HEK293 (cell line): ENCODE measurements at regions not wholly inside any gene's neighbourhood (a gene's known extent, or its start where the extent isn't known, plus 50 kb on each side); places are given as distances from the start of the nearest gene placed in this dataset.

Experiments used
- CTCF ChIA-PET: fragments of 350-600 bp; formaldehyde crosslinking; extraction: SDS; loops from one replicate; lab custom pipeline; 2021; ENCODE audit warnings: antibody characterized with exemption; lab: Yijun Ruan, JAX
- POLR2A ChIA-PET: fragments of 300-600 bp; formaldehyde crosslinking; extraction: SDS; loops from one replicate; lab custom pipeline; 2020; ENCODE audit warnings: antibody characterized with exemption, inconsistent platforms; lab: Yijun Ruan, JAX
- H3K27ac ChIP-seq: fragments of 200-500 bp; sonication (Bioruptor generic); 2 replicates; pipeline ENCODE4 v1.5.1; 2014; ENCODE audit warnings: low read depth, low read length, control low read depth, inconsistent platforms; ENCODE audit errors: extremely low read depth
- H3K36me3 ChIP-seq, 2 experiments: fragments of 200-500 bp in 1 of 2; sonication (Bioruptor generic) in 1 of 2; 1 replicate in 1 of 2; 2 replicates in 1 of 2; pipeline ENCODE4 v1.5.1; 2014 to 2017; ENCODE audit warnings: inconsistent platforms in 2 of 2, low read length in 2 of 2; ENCODE audit not compliant: control insufficient read depth in 2 of 2, insufficient read depth in 1 of 2
- H3K4me1 ChIP-seq: fragments of 200-500 bp; sonication (Bioruptor generic); 2 replicates; pipeline ENCODE4 v1.5.1; 2014; ENCODE audit warnings: mild to moderate bottlenecking, low read length, inconsistent platforms; ENCODE audit not compliant: control insufficient read depth, insufficient read depth
- H3K4me3 ChIP-seq: 2 replicates; pipeline ENCODE4 v1.5.1; 2011; ENCODE audit warnings: low read depth, mild to moderate bottlenecking, control low read depth, low read length, moderate library complexity
- H3K9me3 ChIP-seq: fragments of 200-500 bp; sonication (Bioruptor generic); 2 replicates; pipeline ENCODE4 v1.5.1; 2014; ENCODE audit warnings: low read depth, low read length, inconsistent platforms; ENCODE audit not compliant: control insufficient read depth, insufficient read depth
- MEIS1 ChIP-seq: sonication (generic); formaldehyde crosslinking; IDR thresholded peaks from 2 replicates; pipeline ENCODE4 v1.8.1; 2022; ENCODE audit warnings: missing genetic modification reagents, mild to moderate bottlenecking, borderline replicate concordance
- PRDM1 ChIP-seq: fragments of 450-650 bp; formaldehyde crosslinking; IDR thresholded peaks from 2 replicates; pipeline ENCODE4; 2016; ENCODE audit warnings: missing biosample characterization, missing genetic modification characterization
- ZBTB20 ChIP-seq: fragments of 450-650 bp; formaldehyde crosslinking; IDR thresholded peaks from 2 replicates; pipeline ENCODE4 v1.5.1; 2016; ENCODE audit warnings: missing biosample characterization, missing genetic modification characterization
- ZEB2 ChIP-seq: fragments of 450-650 bp; formaldehyde crosslinking; IDR thresholded peaks from 2 replicates; pipeline ENCODE4 v1.5.1; 2016; ENCODE audit warnings: missing biosample characterization, missing genetic modification characterization
- ZNF239 ChIP-seq: fragments of 450-650 bp; formaldehyde crosslinking; IDR thresholded peaks from 2 replicates; pipeline ENCODE4 v1.5.1; 2016; ENCODE audit warnings: missing biosample characterization, missing genetic modification characterization
- ZNF350 ChIP-seq: fragments of 450-650 bp; formaldehyde crosslinking; IDR thresholded peaks from 2 replicates; pipeline ENCODE4 v1.5.0; 2017; ENCODE audit warnings: missing biosample characterization, mild to moderate bottlenecking, missing genetic modification characterization
- ZNF423 ChIP-seq: fragments of 450-650 bp; formaldehyde crosslinking; IDR thresholded peaks from 2 replicates; pipeline ENCODE4 v1.5.1; 2016; ENCODE audit warnings: missing biosample characterization, missing genetic modification characterization
- ZNF48 ChIP-seq: fragments of 450-650 bp; formaldehyde crosslinking; IDR thresholded peaks from 2 replicates; pipeline ENCODE4 v1.5.1; 2016; ENCODE audit warnings: missing biosample characterization, missing genetic modification characterization
- ZNF510 ChIP-seq: fragments of 450-650 bp; formaldehyde crosslinking; IDR thresholded peaks from 2 replicates; pipeline ENCODE4 v1.5.1; 2018; ENCODE audit warnings: mild to moderate bottlenecking, missing genetic modification characterization, missing biosample characterization; ENCODE audit not compliant: insufficient replicate concordance
- ZNF707 ChIP-seq: fragments of 450-650 bp; formaldehyde crosslinking; IDR thresholded peaks from 2 replicates; pipeline ENCODE4 v1.5.1; 2016; ENCODE audit warnings: missing biosample characterization, missing genetic modification characterization
- ZNF768 ChIP-seq: fragments of 450-650 bp; formaldehyde crosslinking; IDR thresholded peaks from 2 replicates; pipeline ENCODE4 v1.5.1; 2018; ENCODE audit warnings: missing biosample characterization, mild to moderate bottlenecking, missing genetic modification characterization
- ZNF776 ChIP-seq: fragments of 450-650 bp; formaldehyde crosslinking; IDR thresholded peaks from 2 replicates; pipeline ENCODE4 v1.5.0; 2017; ENCODE audit warnings: missing biosample characterization, missing genetic modification characterization, borderline replicate concordance
- ZSCAN23 ChIP-seq: fragments of 450-650 bp; formaldehyde crosslinking; IDR thresholded peaks from 2 replicates; pipeline ENCODE4 v1.5.1; 2016; ENCODE audit warnings: missing biosample characterization, missing genetic modification characterization
- ZXDB ChIP-seq: fragments of 450-650 bp; formaldehyde crosslinking; IDR thresholded peaks from 2 replicates; pipeline ENCODE4 v1.5.1; 2016; ENCODE audit warnings: missing biosample characterization, missing genetic modification characterization
- TF ChIP-seq, protein P1 (sequence below): fragments of 450-650 bp; formaldehyde crosslinking; conservative IDR thresholded peaks from 2 replicates; pipeline ENCODE4 v1.5.1; 2016; ENCODE audit warnings: low read depth, missing biosample characterization, missing genetic modification characterization
- TF ChIP-seq, protein P2 (sequence below): fragments of 450-650 bp; formaldehyde crosslinking; IDR thresholded peaks from 2 replicates; pipeline ENCODE4 v1.5.1; 2016; ENCODE audit warnings: missing biosample characterization, missing genetic modification characterization
- TF ChIP-seq, protein P3 (sequence below): fragments of 450-650 bp; formaldehyde crosslinking; IDR thresholded peaks from 2 replicates; pipeline ENCODE4 v1.5.1; 2017; ENCODE audit warnings: missing biosample characterization, missing genetic modification characterization
- TF ChIP-seq, protein P4 (sequence below): fragments of 450-650 bp; formaldehyde crosslinking; IDR thresholded peaks from 2 replicates; pipeline ENCODE4 v1.5.1; 2016; ENCODE audit warnings: missing biosample characterization, missing genetic modification characterization

- TF ChIP-seq, protein P1, sequence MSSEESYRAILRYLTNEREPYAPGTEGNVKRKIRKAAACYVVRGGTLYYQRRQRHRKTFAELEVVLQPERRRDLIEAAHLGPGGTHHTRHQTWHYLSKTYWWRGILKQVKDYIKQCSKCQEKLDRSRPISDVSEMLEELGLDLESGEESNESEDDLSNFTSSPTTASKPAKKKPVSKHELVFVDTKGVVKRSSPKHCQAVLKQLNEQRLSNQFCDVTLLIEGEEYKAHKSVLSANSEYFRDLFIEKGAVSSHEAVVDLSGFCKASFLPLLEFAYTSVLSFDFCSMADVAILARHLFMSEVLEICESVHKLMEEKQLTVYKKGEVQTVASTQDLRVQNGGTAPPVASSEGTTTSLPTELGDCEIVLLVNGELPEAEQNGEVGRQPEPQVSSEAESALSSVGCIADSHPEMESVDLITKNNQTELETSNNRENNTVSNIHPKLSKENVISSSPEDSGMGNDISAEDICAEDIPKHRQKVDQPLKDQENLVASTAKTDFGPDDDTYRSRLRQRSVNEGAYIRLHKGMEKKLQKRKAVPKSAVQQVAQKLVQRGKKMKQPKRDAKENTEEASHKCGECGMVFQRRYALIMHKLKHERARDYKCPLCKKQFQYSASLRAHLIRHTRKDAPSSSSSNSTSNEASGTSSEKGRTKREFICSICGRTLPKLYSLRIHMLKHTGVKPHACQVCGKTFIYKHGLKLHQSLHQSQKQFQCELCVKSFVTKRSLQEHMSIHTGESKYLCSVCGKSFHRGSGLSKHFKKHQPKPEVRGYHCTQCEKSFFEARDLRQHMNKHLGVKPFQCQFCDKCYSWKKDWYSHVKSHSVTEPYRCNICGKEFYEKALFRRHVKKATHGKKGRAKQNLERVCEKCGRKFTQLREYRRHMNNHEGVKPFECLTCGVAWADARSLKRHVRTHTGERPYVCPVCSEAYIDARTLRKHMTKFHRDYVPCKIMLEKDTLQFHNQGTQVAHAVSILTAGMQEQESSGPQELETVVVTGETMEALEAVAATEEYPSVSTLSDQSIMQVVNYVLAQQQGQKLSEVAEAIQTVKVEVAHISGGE (tag by site-specific recombination) = no peak
- TF ChIP-seq, all 188 proteins: peak for 2
Measured at GRCh38 chr11:116182356-116182966, 590.3 kb downstream of the BUD13 start (continued).

DNA sequence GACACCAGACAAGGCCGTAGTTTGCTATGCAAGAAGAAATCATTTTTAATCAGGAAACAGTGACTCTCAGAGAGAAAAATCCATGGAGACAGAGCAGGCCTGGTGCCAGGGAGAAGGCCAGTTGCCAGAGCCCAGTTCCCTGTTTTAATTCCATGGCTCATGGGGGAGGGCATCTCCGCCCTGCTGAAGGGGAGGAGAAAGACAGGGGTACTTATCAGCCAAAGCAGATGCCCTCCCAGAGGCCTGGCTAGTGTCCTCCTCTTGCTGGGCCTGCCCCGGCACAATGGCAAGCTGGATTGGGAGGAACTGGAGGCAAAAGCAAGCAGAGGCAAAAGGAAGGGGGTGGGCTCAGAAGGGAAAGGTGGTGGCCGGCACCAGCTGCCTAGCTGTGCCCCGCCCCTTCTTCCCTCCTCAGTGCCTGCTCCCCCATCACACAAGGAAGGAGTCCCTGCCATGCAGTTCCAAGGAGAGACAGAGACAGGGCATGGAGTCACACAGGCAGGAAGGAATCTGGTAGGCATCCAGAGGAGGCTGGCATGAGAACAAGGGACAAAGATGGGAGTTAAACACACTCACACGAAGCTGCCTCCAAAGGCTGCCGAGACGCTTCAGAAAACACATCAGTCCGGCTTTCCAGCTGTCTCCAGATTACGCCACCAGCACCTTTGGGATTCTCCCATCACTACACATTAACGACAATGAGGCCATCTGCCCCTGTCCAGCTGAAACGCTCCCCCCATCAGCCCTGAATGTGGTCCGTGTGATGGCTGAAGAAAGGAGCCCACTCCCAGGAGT, 591.8 kb downstream of the BUD13 start:
- no peak overlapping the region for H3K4me3 ChIP-seq
- no peaks in the 10 kb centered on the region for H3K9me3 ChIP-seq
- no peak overlapping the region for H3K27ac ChIP-seq
- TF ChIP-seq ZXDB (no peak), ZNF707 (no peak), ZNF776 (tag by site-specific recombination) (no peak), ZSCAN23 (tag by site-specific recombination) (no peak), ZNF768 (tag by site-specific recombination) (no peak), ZNF350 (tag by site-specific recombination) (no peak), ZBTB20 (tag by site-specific recombination) (no peak), ZNF510 (no peak), MEIS1 (CRISPR knock-in tag) (no peak), ZNF239 (tag by site-specific recombination) (no peak), PRDM1 (tag by site-specific recombination) (no peak), ZNF423 (tag by site-specific recombination) (no peak), ZEB2 (tag by site-specific recombination) (no peak), ZNF48 (tag by site-specific recombination) (no peak)
- TF ChIP-seq, protein P2, sequence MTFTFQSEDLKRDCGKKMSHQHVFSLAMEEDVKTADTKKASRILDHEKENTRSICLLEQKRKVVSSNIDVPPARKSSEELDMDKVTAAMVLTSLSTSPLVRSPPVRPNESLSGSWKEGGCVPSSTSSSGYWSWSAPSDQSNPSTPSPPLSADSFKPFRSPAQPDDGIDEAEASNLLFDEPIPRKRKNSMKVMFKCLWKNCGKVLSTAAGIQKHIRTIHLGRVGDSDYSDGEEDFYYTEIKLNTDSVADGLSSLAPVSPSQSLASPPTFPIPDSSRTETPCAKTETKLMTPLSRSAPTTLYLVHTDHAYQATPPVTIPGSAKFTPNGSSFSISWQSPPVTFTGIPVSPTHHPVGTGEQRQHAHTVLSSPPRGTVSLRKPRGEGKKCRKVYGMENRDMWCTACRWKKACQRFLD (tag by site-specific recombination) = no peak
- TF ChIP-seq, protein P3, sequence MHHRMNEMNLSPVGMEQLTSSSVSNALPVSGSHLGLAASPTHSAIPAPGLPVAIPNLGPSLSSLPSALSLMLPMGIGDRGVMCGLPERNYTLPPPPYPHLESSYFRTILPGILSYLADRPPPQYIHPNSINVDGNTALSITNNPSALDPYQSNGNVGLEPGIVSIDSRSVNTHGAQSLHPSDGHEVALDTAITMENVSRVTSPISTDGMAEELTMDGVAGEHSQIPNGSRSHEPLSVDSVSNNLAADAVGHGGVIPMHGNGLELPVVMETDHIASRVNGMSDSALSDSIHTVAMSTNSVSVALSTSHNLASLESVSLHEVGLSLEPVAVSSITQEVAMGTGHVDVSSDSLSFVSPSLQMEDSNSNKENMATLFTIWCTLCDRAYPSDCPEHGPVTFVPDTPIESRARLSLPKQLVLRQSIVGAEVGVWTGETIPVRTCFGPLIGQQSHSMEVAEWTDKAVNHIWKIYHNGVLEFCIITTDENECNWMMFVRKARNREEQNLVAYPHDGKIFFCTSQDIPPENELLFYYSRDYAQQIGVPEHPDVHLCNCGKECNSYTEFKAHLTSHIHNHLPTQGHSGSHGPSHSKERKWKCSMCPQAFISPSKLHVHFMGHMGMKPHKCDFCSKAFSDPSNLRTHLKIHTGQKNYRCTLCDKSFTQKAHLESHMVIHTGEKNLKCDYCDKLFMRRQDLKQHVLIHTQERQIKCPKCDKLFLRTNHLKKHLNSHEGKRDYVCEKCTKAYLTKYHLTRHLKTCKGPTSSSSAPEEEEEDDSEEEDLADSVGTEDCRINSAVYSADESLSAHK (tag by site-specific recombination) = no peak
- TF ChIP-seq, protein P4, sequence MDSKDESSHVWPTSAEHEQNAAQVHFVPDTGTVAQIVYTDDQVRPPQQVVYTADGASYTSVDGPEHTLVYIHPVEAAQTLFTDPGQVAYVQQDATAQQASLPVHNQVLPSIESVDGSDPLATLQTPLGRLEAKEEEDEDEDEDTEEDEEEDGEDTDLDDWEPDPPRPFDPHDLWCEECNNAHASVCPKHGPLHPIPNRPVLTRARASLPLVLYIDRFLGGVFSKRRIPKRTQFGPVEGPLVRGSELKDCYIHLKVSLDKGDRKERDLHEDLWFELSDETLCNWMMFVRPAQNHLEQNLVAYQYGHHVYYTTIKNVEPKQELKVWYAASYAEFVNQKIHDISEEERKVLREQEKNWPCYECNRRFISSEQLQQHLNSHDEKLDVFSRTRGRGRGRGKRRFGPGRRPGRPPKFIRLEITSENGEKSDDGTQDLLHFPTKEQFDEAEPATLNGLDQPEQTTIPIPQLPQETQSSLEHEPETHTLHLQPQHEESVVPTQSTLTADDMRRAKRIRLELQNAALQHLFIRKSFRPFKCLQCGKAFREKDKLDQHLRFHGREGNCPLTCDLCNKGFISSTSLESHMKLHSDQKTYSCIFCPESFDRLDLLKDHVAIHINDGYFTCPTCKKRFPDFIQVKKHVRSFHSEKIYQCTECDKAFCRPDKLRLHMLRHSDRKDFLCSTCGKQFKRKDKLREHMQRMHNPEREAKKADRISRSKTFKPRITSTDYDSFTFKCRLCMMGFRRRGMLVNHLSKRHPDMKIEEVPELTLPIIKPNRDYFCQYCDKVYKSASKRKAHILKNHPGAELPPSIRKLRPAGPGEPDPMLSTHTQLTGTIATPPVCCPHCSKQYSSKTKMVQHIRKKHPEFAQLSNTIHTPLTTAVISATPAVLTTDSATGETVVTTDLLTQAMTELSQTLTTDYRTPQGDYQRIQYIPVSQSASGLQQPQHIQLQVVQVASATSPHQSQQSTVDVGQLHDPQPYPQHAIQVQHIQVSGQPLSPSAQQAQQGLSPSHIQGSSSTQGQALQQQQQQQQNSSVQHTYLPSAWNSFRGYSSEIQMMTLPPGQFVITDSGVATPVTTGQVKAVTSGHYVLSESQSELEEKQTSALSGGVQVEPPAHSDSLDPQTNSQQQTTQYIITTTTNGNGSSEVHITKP (tag by site-specific recombination) = no peak
- CTCF ChIA-PET = interaction anchor here (1.6 kb wide), 1 partner anchor 35 kb away, joined by 6 read pairs; no protein-coding TSS in a partner anchor
- POLR2A ChIA-PET = no interaction called here
- H3K4me1 ChIP-seq = no peaks in the 10 kb centered on the region
- no peaks in the 10 kb centered on the region for H3K36me3 ChIP-seq
